ENCODE measurements at regions not wholly inside any gene's neighbourhood (a gene's known extent, or its start where the extent isn't known, plus 50 kb on each side); places are given as distances from the start of the nearest gene placed in this dataset.

- H3K4me3 ChIP-seq (ENCODE audit: low read depth, low read length) = no peak overlapping the region
- no peak for TF ChIP-seq CTCF (IDR thresholded peaks at IDR 0.05; ENCODE audit: insufficient read depth, low read depth, low read length, missing control alignments)
- DNase-seq (ENCODE audit: low read depth) = no peak
Observed at GRCh38 chr13:64910096-64910495, 2320.0 kb downstream of the PCDH9 start.

- TF ChIP-seq CTCF (IDR thresholded peaks at IDR 0.05; ENCODE audit: insufficient read depth, low read depth, low read length, missing control alignments) = no peak
- no peak for DNase-seq (ENCODE audit: low read depth)
Observed at GRCh38 chr13:64909184-64909583, 2321.0 kb downstream of the PCDH9 start.

GRCh38 chr13:64900039-64900438 lies 2330.1 kb downstream of the PCDH9 start:
- H3K4me3 ChIP-seq (ENCODE audit: low read depth, low read length) = no peak overlapping the region
- no peak for DNase-seq (ENCODE audit: low read depth)
- no peak for TF ChIP-seq CTCF (IDR thresholded peaks at IDR 0.05; ENCODE audit: insufficient read depth, low read depth, low read length, missing control alignments)

More at GRCh38 chr13:64909184-64909583, 2321.0 kb downstream of the PCDH9 start:
- no peak overlapping the region for H3K4me3 ChIP-seq (ENCODE audit: low read depth, low read length)

- no peak for TF ChIP-seq CTCF (IDR thresholded peaks at IDR 0.05; ENCODE audit: insufficient read depth, low read depth, low read length, missing control alignments)
- no peak for DNase-seq (ENCODE audit: low read depth)
- no peak overlapping the region for H3K4me3 ChIP-seq (ENCODE audit: low read depth, low read length)
Observed at GRCh38 chr13:64884976-64885375, 2345.2 kb downstream of the PCDH9 start.

GRCh38 chr13:64877176-64877575 lies 2353.0 kb downstream of the PCDH9 start:
- DNase-seq (ENCODE audit: low read depth) = no peak
- H3K4me3 ChIP-seq (ENCODE audit: low read depth, low read length) = no peak overlapping the region
- TF ChIP-seq CTCF (IDR thresholded peaks at IDR 0.05; ENCODE audit: insufficient read depth, low read depth, low read length, missing control alignments) = no peak

GRCh38 chr13:64871742-64872141 lies 2358.4 kb downstream of the PCDH9 start:
- DNase-seq (ENCODE audit: low read depth) = no peak
- TF ChIP-seq CTCF (IDR thresholded peaks at IDR 0.05; ENCODE audit: insufficient read depth, low read depth, low read length, missing control alignments) = no peak
- no peak overlapping the region for H3K4me3 ChIP-seq (ENCODE audit: low read depth, low read length)

GRCh38 chr13:64869539-64869938 lies 2360.6 kb downstream of the PCDH9 start:
- H3K4me3 ChIP-seq (ENCODE audit: low read depth, low read length) = no peak overlapping the region
- no peak for DNase-seq (ENCODE audit: low read depth)
- no peak for TF ChIP-seq CTCF (IDR thresholded peaks at IDR 0.05; ENCODE audit: insufficient read depth, low read depth, low read length, missing control alignments)
